ENCODE measurements at regions not wholly inside any gene's neighbourhood (a gene's known extent, or its start where the extent isn't known, plus 50 kb on each side); places are given as distances from the start of the nearest gene placed in this dataset.

- Histone ChIP-seq H3K36me3 (replicated peaks in 1 of 2; ENCODE audit: insufficient read depth in 1 of 2, low read depth in 2 of 2) (no peaks in the 10 kb centered on the region), H3K4me1 (no peaks in the 10 kb centered on the region), H3K27me3 (no peaks in the 10 kb centered on the region), H3K4me3 (no peak overlapping the region), H3K9me3 (no peaks in the 10 kb centered on the region), H3K27ac (no peak overlapping the region)
- intact Hi-C loops (cut with DNase I) = no loop called here
- no peak for TF ChIP-seq POLR2A (IDR thresholded peaks at IDR 0.05)
- no peak for TF ChIP-seq CTCF (IDR thresholded peaks at IDR 0.05)
- no peak for ATAC-seq
- DNase-seq = peak in 1 of 4 donors; percentile 13
- 37 to 44% methylated on average over 8 of the region's 8 CpGs for WGBS, 2 donors
Observed at GRCh38 chr19:30870876-30871275, 478.4 kb downstream of the TSHZ3 start.

- DNase-seq = no peak
- H3K27ac ChIP-seq = no peak overlapping the region
- intact Hi-C loops (cut with DNase I) = no loop called here
- 48 to 63% methylated on average over 5 to 6 of the region's 6 CpGs for WGBS, 2 donors
- H3K36me3 ChIP-seq (replicated peaks in 1 of 2; ENCODE audit: insufficient read depth in 1 of 2, low read depth in 2 of 2) = no peaks in the 10 kb centered on the region
- H3K27me3 ChIP-seq = no peaks in the 10 kb centered on the region
- H3K4me1 ChIP-seq = no peaks in the 10 kb centered on the region
- ATAC-seq = no peak
- TF ChIP-seq CTCF (IDR thresholded peaks at IDR 0.05) (no peak), POLR2A (IDR thresholded peaks at IDR 0.05) (no peak)
- H3K9me3 ChIP-seq = no peaks in the 10 kb centered on the region
- H3K4me3 ChIP-seq = no peak overlapping the region
Observed at GRCh38 chr19:30865511-30865910, 483.7 kb downstream of the TSHZ3 start.

GRCh38 chr19:30864391-30865215 is 484.6 kb downstream of the TSHZ3 start:
- no peak for TF ChIP-seq CTCF (IDR thresholded peaks at IDR 0.05)
- TF ChIP-seq POLR2A (IDR thresholded peaks at IDR 0.05) = no peak
- Histone ChIP-seq H3K36me3 (replicated peaks in 1 of 2; ENCODE audit: insufficient read depth in 1 of 2, low read depth in 2 of 2) (no peaks in the 10 kb centered on the region), H3K4me3 (no peak overlapping the region), H3K27me3 (no peaks in the 10 kb centered on the region), H3K4me1 (no peaks in the 10 kb centered on the region), H3K9me3 (no peaks in the 10 kb centered on the region), H3K27ac (no peak overlapping the region)
- WGBS, 2 donors = 56 to 75% methylated on average over 13 of the region's 13 CpGs
- ATAC-seq (no peak), DNase-seq (peak in 1 of 4 donors; percentile 26)
- intact Hi-C loops (cut with DNase I) = no loop called here

- TF ChIP-seq POLR2A (IDR thresholded peaks at IDR 0.05) = no peak
- no peak for TF ChIP-seq CTCF (IDR thresholded peaks at IDR 0.05)
- Histone ChIP-seq H3K27me3 (no peaks in the 10 kb centered on the region), H3K9me3 (no peaks in the 10 kb centered on the region), H3K4me3 (no peak overlapping the region), H3K36me3 (replicated peaks in 1 of 2; ENCODE audit: insufficient read depth in 1 of 2, low read depth in 2 of 2) (no peaks in the 10 kb centered on the region), H3K27ac (no peak overlapping the region), H3K4me1 (no peaks in the 10 kb centered on the region)
- intact Hi-C loops (cut with DNase I) = no loop called here
- 62 to 66% methylated on average over 19 of the region's 19 CpGs for WGBS, 2 donors
- no peak for DNase-seq
- no peak for ATAC-seq
Observed at GRCh38 chr19:30862876-30863275, 486.4 kb downstream of the TSHZ3 start.

- no peak overlapping the region for H3K4me3 ChIP-seq
- H3K9me3 ChIP-seq = no peaks in the 10 kb centered on the region
- no peak for TF ChIP-seq CTCF (IDR thresholded peaks at IDR 0.05)
- no peak for TF ChIP-seq POLR2A (IDR thresholded peaks at IDR 0.05)
- no peak overlapping the region for H3K27ac ChIP-seq
- no peak for ATAC-seq
- intact Hi-C loops (cut with DNase I) = no loop called here
- DNase-seq = no peak
- H3K4me1 ChIP-seq = no peaks in the 10 kb centered on the region
- no peaks in the 10 kb centered on the region for H3K27me3 ChIP-seq
- no peaks in the 10 kb centered on the region for H3K36me3 ChIP-seq (replicated peaks in 1 of 2; ENCODE audit: insufficient read depth in 1 of 2, low read depth in 2 of 2)
- 60 to 78% methylated on average over 5 of the region's 5 CpGs for WGBS, 2 donors
Observed at GRCh38 chr19:30861919-30862318, 487.3 kb downstream of the TSHZ3 start.

Data from body of pancreas (tissue), 4 donors.